Neural cell (in vitro differentiated cells): ENCODE measurements at regions not wholly inside any gene's neighbourhood (a gene's known extent, or its start where the extent isn't known, plus 50 kb on each side); places are given as distances from the start of the nearest gene placed in this dataset.

Experiments
- H2AFZ ChIP-seq: fragments of 200-600, 300-800 bp; sonication (generic), shearing (Covaris generic); 2 replicates; pipeline ENCODE4 v1.6.0; 2014; ENCODE audit warnings: low read depth, mild to moderate bottlenecking, antibody characterized with exemption, low read length, moderate library complexity
- H3F3A ChIP-seq: fragments of 200-600 bp; shearing (Covaris generic); 2 replicates; pipeline ENCODE4 v1.6.1; 2016; ENCODE audit warnings: mild to moderate bottlenecking, moderate library complexity, mixed read lengths, antibody characterized with exemption, low read length; ENCODE audit not compliant: insufficient read depth, poor library complexity, severe bottlenecking
- H3K27ac ChIP-seq: fragments of 200-600, 300-800 bp; sonication (generic), shearing (Covaris generic); 2 replicates; pipeline ENCODE4 v1.5.1; 2014; ENCODE audit warnings: mild to moderate bottlenecking, low read length, moderate library complexity
- H3K27me3 ChIP-seq: fragments of 300-800, 200-600 bp; sonication (generic), shearing (Covaris generic); 2 replicates; pipeline ENCODE4 v1.6.0; 2014; ENCODE audit warnings: mild to moderate bottlenecking, low read depth, low read length, moderate library complexity; ENCODE audit not compliant: insufficient read depth
- H3K36me3 ChIP-seq: fragments of 300-800, 200-600 bp; sonication (generic), shearing (Covaris generic); 2 replicates; pipeline ENCODE4 v1.5.1; 2014; ENCODE audit warnings: mild to moderate bottlenecking, antibody characterized with exemption, low read length, moderate library complexity; ENCODE audit not compliant: insufficient read depth
- H3K4me2 ChIP-seq: fragments of 300-800, 200-600 bp; sonication (generic), shearing (Covaris generic); 2 replicates; pipeline ENCODE4 v1.6.0; 2014; ENCODE audit warnings: mild to moderate bottlenecking, low read length
- H3K4me3 ChIP-seq: fragments of 300-800, 200-600 bp; sonication (generic), shearing (Covaris generic); 2 replicates; pipeline ENCODE4 v1.5.1; 2014; ENCODE audit warnings: mild to moderate bottlenecking, low read length, moderate library complexity
- H3K79me2 ChIP-seq: fragments of 200-600 bp; shearing (Covaris generic); replicated peaks from 2 replicates; pipeline ENCODE4 v1.6.0; 2014; ENCODE audit warnings: mild to moderate bottlenecking, low read length, moderate library complexity; ENCODE audit not compliant: insufficient read depth
- H3K9ac ChIP-seq: fragments of 300-800, 200-600 bp; sonication (generic), shearing (Covaris generic); 2 replicates; pipeline ENCODE4 v1.6.1; 2016; ENCODE audit warnings: mild to moderate bottlenecking, low read length, mixed read lengths
- H3K9me2 ChIP-seq: fragments of 200-600 bp; shearing (Covaris generic); 2 replicates; pipeline ENCODE4 v1.6.1; 2016; ENCODE audit warnings: mild to moderate bottlenecking, low read length, mixed read lengths; ENCODE audit not compliant: insufficient read depth
- H3K9me3 ChIP-seq: fragments of 200-600, 300-800 bp; sonication (generic), shearing (Covaris generic); 2 replicates; pipeline ENCODE4 v1.6.1; 2016; ENCODE audit warnings: mild to moderate bottlenecking, mixed run types, low read length, moderate library complexity, mixed read lengths
- H4K20me1 ChIP-seq: fragments of 200-600 bp; shearing (Covaris generic); 2 replicates; pipeline ENCODE4 v1.6.1; 2016; ENCODE audit warnings: mild to moderate bottlenecking, mixed run types; ENCODE audit not compliant: insufficient read depth
- CTCF ChIP-seq: fragments of 450-650 bp; IDR thresholded peaks from 2 replicates; pipeline ENCODE4 v1.5.1; 2014; ENCODE audit warnings: antibody characterized with exemption, mild to moderate bottlenecking, moderate library complexity; ENCODE audit not compliant: poor library complexity, severe bottlenecking
- EP300 ChIP-seq: fragments of 450-650 bp; conservative IDR thresholded peaks from 2 replicates; pipeline ENCODE4 v1.6.1; 2014; ENCODE audit warnings: antibody characterized with exemption, mild to moderate bottlenecking, moderate library complexity; ENCODE audit not compliant: poor library complexity, severe bottlenecking
- EZH2 ChIP-seq: fragments of 200-600, 300-800 bp; shearing (Covaris generic), sonication (generic); IDR thresholded peaks from 2 replicates; pipeline ENCODE4 v1.6.1; 2014; ENCODE audit warnings: antibody characterized with exemption, low read length, borderline replicate concordance, mild to moderate bottlenecking; ENCODE audit not compliant: insufficient read depth, poor library complexity, severe bottlenecking
- MXI1 ChIP-seq: fragments of 450-650 bp; conservative IDR thresholded peaks from 2 replicates; pipeline ENCODE4 v1.6.1; 2014; ENCODE audit warnings: antibody characterized with exemption, mild to moderate bottlenecking; ENCODE audit not compliant: poor library complexity, severe bottlenecking
- POLR2AphosphoS5 ChIP-seq: IDR thresholded peaks from 2 replicates; pipeline ENCODE4 v1.6.1; 2012
- RAD21 ChIP-seq: fragments of 450-650 bp; conservative IDR thresholded peaks from 2 replicates; pipeline ENCODE4 v1.6.1; 2014; ENCODE audit warnings: antibody characterized with exemption, mild to moderate bottlenecking, moderate library complexity
- REST ChIP-seq: IDR thresholded peaks from 2 replicates; pipeline ENCODE4 v1.6.1; 2012; ENCODE audit warnings: borderline replicate concordance
- SMC3 ChIP-seq: fragments of 450-650 bp; conservative IDR thresholded peaks from 2 replicates; pipeline ENCODE4 v1.6.1; 2014; ENCODE audit warnings: antibody characterized with exemption, mild to moderate bottlenecking, moderate library complexity; ENCODE audit not compliant: poor library complexity

- no peak overlapping the region for H3K9ac ChIP-seq
- H3K36me3 ChIP-seq: no peaks in the 10 kb centered on the region
- no peaks in the 10 kb centered on the region for H3K79me2 ChIP-seq
- H3K4me3 ChIP-seq: no peak overlapping the region
- H3F3A ChIP-seq: no peaks in the 10 kb centered on the region
- TF ChIP-seq EZH2: no peak
- no peaks in the 10 kb centered on the region for H4K20me1 ChIP-seq
- no peaks in the 10 kb centered on the region for H3K9me3 ChIP-seq
- H3K27ac ChIP-seq: no peak overlapping the region
- no peaks in the 10 kb centered on the region for H3K9me2 ChIP-seq
- H2AFZ ChIP-seq: no peak overlapping the region
- no peak overlapping the region for H3K4me2 ChIP-seq
- no peaks in the 10 kb centered on the region for H3K27me3 ChIP-seq
These were observed 114.4 kb upstream of the SLC35F3 start for GRCh38 chr1:233790121-233790520.

- TF ChIP-seq POLR2AphosphoS5: no peak
- TF ChIP-seq RAD21: peak; percentile 93
- no peak for TF ChIP-seq EP300
- TF ChIP-seq SMC3: peak; percentile 97
- peak; percentile 93 for TF ChIP-seq CTCF
- no peaks in the 10 kb centered on the region for H3K79me2 ChIP-seq
- H4K20me1 ChIP-seq: no peaks in the 10 kb centered on the region
- no peaks in the 10 kb centered on the region for H3F3A ChIP-seq
- no peak overlapping the region for H3K4me3 ChIP-seq
- no peaks in the 10 kb centered on the region for H3K36me3 ChIP-seq
- no peak overlapping the region for H2AFZ ChIP-seq
- H3K9me3 ChIP-seq: no peaks in the 10 kb centered on the region
- H3K27me3 ChIP-seq: no peaks in the 10 kb centered on the region
- H3K9me2 ChIP-seq: no peaks in the 10 kb centered on the region
- no peak overlapping the region for H3K4me2 ChIP-seq
- no peak overlapping the region for H3K27ac ChIP-seq
- no peak overlapping the region for H3K9ac ChIP-seq
These were observed 113.7 kb upstream of the SLC35F3 start for GRCh38 chr1:233790662-233791371.

GRCh38 chr1:233791372-233791703, 113.1 kb upstream of the SLC35F3 start:
- H3F3A ChIP-seq: no peaks in the 10 kb centered on the region
- no peaks in the 10 kb centered on the region for H3K36me3 ChIP-seq
- no peak overlapping the region for H2AFZ ChIP-seq
- H3K9me3 ChIP-seq: no peaks in the 10 kb centered on the region
- TF ChIP-seq CTCF (no peak), EP300 (no peak), REST (no peak), RAD21 (no peak), EZH2 (no peak), SMC3 (no peak), MXI1 (no peak)
- no peak overlapping the region for H3K4me3 ChIP-seq
- no peaks in the 10 kb centered on the region for H3K79me2 ChIP-seq
- H3K27me3 ChIP-seq: no peaks in the 10 kb centered on the region
- H3K4me2 ChIP-seq: no peak overlapping the region
- no peaks in the 10 kb centered on the region for H3K9me2 ChIP-seq
- no peak overlapping the region for H3K27ac ChIP-seq
- no peaks in the 10 kb centered on the region for H4K20me1 ChIP-seq
- no peak overlapping the region for H3K9ac ChIP-seq
